DOHH2 (cell line): ENCODE measurements at regions not wholly inside any gene's neighbourhood (a gene's known extent, or its start where the extent isn't known, plus 50 kb on each side); places are given as distances from the start of the nearest gene placed in this dataset.
"Not testable (repeated sequence)": the region's sequence is repeated elsewhere in the genome, so short reads cannot be mapped to it uniquely, and the experiment has no call there.

Experiments used
- CTCF ChIP-seq: fragments of 200-600 bp; sonication (generic); IDR thresholded peaks from one replicate; pipeline ENCODE4 v1.5.1; 2014; ENCODE audit warnings: antibody characterized with exemption, mild to moderate bottlenecking, low read depth, low read length; ENCODE audit not compliant: poor library complexity, severe bottlenecking
- EZH2phosphoT487 ChIP-seq: fragments of 200-600 bp; sonication (generic); IDR thresholded peaks from 2 replicates; pipeline ENCODE4 v1.6.1; 2017; ENCODE audit warnings: borderline replicate concordance, mild to moderate bottlenecking, antibody characterized with exemption, low read length, moderate library complexity, mixed read lengths

- TF ChIP-seq CTCF, EZH2phosphoT487: not testable (repeated sequence)
Observed at GRCh38 chr10:117430535-117430934, 55.3 kb upstream of the PDZD8 start.
